ENCODE measurements at regions not wholly inside any gene's neighbourhood (a gene's known extent, or its start where the extent isn't known, plus 50 kb on each side); places are given as distances from the start of the nearest gene placed in this dataset.

DNA sequence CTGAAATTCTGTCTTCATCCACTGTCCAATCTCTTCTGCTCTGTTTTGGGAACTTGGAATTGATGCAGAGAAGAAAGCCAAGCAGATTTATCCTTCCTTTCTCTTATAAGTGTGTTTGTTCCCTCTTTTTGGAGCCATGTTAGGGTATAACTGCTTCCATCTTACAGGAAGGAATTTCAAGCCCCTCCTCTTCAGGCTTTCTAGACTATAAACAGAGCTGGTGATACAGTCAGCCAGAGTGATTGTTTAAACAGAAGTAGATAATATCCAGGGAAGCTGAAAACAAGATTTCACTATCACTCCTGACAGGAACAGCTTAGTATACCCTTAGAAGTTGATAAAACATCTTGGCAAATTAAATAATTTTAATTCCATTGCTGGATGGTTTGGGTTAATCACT lies 102.1 kb upstream of the DMRT1 start:
- H3K27me3 ChIP-seq (replicated peaks; ENCODE audit: insufficient read depth), result no peaks in the 10 kb centered on the region
- H3K9me3 ChIP-seq, result no peaks in the 10 kb centered on the region
- peaks cover 54 to 94% of the 10 kb centered on the region in 2 donors for H3K4me1 ChIP-seq (ENCODE audit: control insufficient read depth in 1 of 2, low read depth in 2 of 2)
- H3K36me3 ChIP-seq, result peaks cover 76% of the 10 kb centered on the region
- H3K4me3 ChIP-seq, result no peak overlapping the region
- TF ChIP-seq, protein P1, sequence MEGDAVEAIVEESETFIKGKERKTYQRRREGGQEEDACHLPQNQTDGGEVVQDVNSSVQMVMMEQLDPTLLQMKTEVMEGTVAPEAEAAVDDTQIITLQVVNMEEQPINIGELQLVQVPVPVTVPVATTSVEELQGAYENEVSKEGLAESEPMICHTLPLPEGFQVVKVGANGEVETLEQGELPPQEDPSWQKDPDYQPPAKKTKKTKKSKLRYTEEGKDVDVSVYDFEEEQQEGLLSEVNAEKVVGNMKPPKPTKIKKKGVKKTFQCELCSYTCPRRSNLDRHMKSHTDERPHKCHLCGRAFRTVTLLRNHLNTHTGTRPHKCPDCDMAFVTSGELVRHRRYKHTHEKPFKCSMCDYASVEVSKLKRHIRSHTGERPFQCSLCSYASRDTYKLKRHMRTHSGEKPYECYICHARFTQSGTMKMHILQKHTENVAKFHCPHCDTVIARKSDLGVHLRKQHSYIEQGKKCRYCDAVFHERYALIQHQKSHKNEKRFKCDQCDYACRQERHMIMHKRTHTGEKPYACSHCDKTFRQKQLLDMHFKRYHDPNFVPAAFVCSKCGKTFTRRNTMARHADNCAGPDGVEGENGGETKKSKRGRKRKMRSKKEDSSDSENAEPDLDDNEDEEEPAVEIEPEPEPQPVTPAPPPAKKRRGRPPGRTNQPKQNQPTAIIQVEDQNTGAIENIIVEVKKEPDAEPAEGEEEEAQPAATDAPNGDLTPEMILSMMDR (IDR thresholded peaks at IDR 0.05), result no peak
- H3K27ac ChIP-seq, result peak overlapping the region; percentile 95
- DNase-seq (ENCODE audit: low spot score) (no peak), ATAC-seq (ENCODE audit: insufficient number of reproducible peaks, low FRiP score, low read depth) (no peak)

DNA sequence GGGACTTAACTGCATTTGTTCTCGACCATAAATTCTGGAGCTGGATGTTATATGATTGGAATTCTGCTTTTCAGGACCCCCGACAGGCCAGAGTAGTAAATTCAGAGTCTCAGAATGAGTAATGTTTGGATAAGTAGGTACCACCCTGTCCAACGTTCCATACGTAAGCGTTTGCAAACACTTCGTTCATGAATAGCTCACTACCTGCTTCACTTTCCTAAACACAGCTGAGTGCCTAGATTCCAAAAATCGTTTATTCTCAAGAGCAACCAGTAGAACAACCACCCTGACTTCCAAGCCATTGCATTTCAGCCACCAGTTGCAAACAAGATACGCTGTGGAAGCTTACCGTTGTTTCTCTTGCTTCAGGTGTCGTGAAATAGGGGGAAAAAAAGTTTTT lies 101.3 kb upstream of the DMRT1 start:
- Histone ChIP-seq H3K9me3 (no peaks in the 10 kb centered on the region), H3K4me3 (no peak overlapping the region), H3K27ac (peak overlapping the region; percentile 95), H3K27me3 (replicated peaks; ENCODE audit: insufficient read depth) (no peaks in the 10 kb centered on the region), H3K4me1 (ENCODE audit: control insufficient read depth in 1 of 2, low read depth in 2 of 2) (peaks cover 55 to 97% of the 10 kb centered on the region in 2 donors), H3K36me3 (peaks cover 82% of the 10 kb centered on the region)
- TF ChIP-seq, protein P1 (IDR thresholded peaks at IDR 0.05), result no peak
- ATAC-seq (ENCODE audit: insufficient number of reproducible peaks, low FRiP score, low read depth) (no peak), DNase-seq (ENCODE audit: low spot score) (no peak)

DNA sequence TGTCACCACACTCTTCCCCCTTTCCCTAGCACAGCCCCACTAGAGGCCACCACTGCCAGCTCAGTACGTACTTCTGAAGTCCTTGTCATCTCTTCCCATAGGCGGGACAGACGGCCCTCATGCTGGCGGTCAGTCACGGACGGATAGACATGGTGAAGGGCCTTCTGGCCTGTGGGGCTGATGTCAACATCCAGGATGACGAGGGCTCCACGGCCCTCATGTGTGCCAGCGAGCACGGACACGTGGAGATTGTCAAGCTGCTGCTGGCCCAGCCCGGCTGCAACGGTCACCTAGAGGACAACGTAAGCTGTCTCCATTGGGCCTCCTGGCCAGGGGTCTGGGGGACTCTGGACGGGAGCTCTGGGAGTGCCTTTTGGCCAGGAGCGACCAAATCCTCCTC lies 99.4 kb upstream of the DMRT1 start:
- Histone ChIP-seq H3K36me3 (peaks cover 73% of the 10 kb centered on the region), H3K4me3 (no peak overlapping the region), H3K9me3 (no peaks in the 10 kb centered on the region), H3K27ac (peak overlapping the region; percentile 95), H3K27me3 (replicated peaks; ENCODE audit: insufficient read depth) (no peaks in the 10 kb centered on the region), H3K4me1 (ENCODE audit: control insufficient read depth in 1 of 2, low read depth in 2 of 2) (peaks cover 41 to 97% of the 10 kb centered on the region in 2 donors)
- ATAC-seq (ENCODE audit: insufficient number of reproducible peaks, low FRiP score, low read depth), result no peak
- no peak for DNase-seq (ENCODE audit: low spot score)
- TF ChIP-seq, protein P1 (IDR thresholded peaks at IDR 0.05), result no peak

DNA sequence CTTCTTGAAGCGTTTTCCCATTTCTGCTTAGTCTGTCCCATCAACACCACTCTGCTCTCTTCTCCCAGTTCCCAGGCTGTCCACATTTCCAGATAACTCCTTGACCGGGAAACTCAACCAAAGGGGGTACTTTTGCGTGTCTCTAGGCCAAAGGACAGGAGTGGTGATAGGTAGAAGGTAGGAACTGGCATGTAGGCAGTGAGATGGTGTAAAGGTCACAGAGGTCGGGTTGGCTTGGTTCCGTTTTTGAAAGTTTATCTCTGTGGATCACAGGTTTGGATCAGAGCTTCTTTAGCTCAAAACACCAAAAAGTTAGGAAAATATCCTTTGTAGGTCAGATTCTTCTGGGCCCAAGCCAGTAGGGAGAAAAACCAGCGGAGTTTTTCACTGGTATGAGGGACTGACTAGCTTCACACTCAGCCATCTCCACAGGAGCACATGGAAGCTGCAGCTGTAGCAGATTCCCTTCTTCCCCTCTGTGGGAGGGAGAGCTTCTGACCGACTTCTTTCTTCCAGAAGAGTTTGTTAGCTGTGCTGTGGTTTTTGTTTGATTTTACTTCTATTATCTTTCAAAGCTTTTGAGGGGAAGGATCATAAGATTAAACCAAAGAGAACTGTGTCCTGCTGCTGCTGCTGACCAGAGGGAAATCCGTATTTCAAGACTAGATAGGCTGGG lies 98.4 kb upstream of the DMRT1 start:
- Histone ChIP-seq H3K27me3 (replicated peaks; ENCODE audit: insufficient read depth) (no peaks in the 10 kb centered on the region), H3K36me3 (peaks cover 73% of the 10 kb centered on the region), H3K4me3 (no peak overlapping the region), H3K4me1 (ENCODE audit: control insufficient read depth in 1 of 2, low read depth in 2 of 2) (peaks cover 34 to 97% of the 10 kb centered on the region in 2 donors), H3K9me3 (no peaks in the 10 kb centered on the region), H3K27ac (peak overlapping the region; percentile 95)
- TF ChIP-seq, protein P1 (IDR thresholded peaks at IDR 0.05), result no peak
- ATAC-seq (ENCODE audit: insufficient number of reproducible peaks, low FRiP score, low read depth), result no peak
- DNase-seq (ENCODE audit: low spot score), result no peak

DNA sequence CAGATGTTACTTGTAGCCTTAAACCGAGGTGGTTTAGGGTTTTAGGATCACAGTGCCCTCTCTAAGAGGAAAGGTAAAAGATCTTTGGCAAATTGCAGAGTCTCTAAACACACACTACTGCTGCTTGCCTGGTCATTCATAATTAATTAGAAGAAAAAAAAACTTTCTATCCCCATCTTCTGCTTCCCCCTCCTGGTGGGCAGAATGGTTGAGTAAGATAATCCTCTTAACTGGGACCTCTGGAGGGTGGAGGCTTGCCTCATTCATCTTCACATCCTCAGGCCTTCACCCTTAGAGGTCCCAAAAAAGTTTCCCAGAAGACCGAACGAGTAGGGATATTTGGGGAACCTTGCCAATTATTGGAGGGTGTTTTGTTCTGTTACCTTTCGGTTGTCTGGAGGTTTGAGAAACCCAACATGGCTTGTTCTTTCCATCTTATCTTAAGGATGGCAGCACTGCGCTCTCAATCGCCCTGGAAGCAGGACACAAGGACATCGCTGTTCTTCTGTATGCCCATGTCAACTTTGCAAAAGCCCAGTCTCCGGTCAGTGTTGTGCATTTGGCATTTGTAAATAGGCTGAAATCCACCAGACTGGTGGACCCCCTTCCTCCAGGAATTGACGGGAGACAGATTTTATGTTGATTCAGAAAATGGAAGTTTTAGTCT lies 97.3 kb upstream of the DMRT1 start:
- Histone ChIP-seq H3K4me1 (ENCODE audit: control insufficient read depth in 1 of 2, low read depth in 2 of 2) (peaks cover 24 to 99% of the 10 kb centered on the region in 2 donors), H3K27ac (peak overlapping the region; percentile 95), H3K9me3 (no peaks in the 10 kb centered on the region), H3K4me3 (no peak overlapping the region), H3K27me3 (replicated peaks; ENCODE audit: insufficient read depth) (no peaks in the 10 kb centered on the region), H3K36me3 (peaks cover 67% of the 10 kb centered on the region)
- no peak for ATAC-seq (ENCODE audit: insufficient number of reproducible peaks, low FRiP score, low read depth)
- DNase-seq (ENCODE audit: low spot score), result no peak
- TF ChIP-seq, protein P1 (IDR thresholded peaks at IDR 0.05), result no peak

All from thoracic aorta (tissue), 2 donors.